ENCODE measurements at regions not wholly inside any gene's neighbourhood (a gene's known extent, or its start where the extent isn't known, plus 50 kb on each side); places are given as distances from the start of the nearest gene placed in this dataset.

- no peak for DNase-seq (ENCODE audit: low spot score)
Observed at GRCh38 chr2:183214680-183215079, 90.4 kb downstream of the NUP35 start.

GRCh38 chr2:183215917-183216316, 91.7 kb downstream of the NUP35 start:
- DNase-seq (ENCODE audit: low spot score), result no peak

GRCh38 chr2:183219888-183220287, 95.6 kb downstream of the NUP35 start:
- DNase-seq (ENCODE audit: low spot score), result no peak

- no peak for DNase-seq (ENCODE audit: low spot score)
Observed at GRCh38 chr2:183222751-183223150, 98.5 kb downstream of the NUP35 start.

GRCh38 chr2:183224948-183225347, 100.7 kb downstream of the NUP35 start:
- DNase-seq (ENCODE audit: low spot score), result no peak

- no peak for DNase-seq (ENCODE audit: low spot score)
Observed at GRCh38 chr2:183227176-183227575, 102.9 kb downstream of the NUP35 start.

DNA sequence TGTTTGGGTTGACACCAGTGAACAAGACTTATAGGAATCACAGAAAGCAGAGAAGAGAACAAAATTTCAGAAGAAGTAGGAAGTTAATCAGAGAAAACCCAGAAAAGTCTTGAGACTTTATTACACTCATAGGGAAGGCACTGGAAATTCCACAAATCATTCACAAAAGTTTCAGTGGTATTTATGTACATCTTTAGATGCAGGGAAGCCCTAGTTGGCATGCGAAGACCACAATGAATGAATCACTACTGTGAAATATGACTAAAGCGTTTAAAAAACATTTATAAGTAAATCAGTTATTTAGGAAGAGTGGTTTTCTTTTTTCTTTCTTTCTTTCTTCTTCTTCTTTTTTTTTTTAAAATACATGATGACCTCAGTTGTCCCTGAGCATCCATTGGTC, 105.1 kb downstream of the NUP35 start:
- DNase-seq (ENCODE audit: low spot score), result no peak

DNA sequence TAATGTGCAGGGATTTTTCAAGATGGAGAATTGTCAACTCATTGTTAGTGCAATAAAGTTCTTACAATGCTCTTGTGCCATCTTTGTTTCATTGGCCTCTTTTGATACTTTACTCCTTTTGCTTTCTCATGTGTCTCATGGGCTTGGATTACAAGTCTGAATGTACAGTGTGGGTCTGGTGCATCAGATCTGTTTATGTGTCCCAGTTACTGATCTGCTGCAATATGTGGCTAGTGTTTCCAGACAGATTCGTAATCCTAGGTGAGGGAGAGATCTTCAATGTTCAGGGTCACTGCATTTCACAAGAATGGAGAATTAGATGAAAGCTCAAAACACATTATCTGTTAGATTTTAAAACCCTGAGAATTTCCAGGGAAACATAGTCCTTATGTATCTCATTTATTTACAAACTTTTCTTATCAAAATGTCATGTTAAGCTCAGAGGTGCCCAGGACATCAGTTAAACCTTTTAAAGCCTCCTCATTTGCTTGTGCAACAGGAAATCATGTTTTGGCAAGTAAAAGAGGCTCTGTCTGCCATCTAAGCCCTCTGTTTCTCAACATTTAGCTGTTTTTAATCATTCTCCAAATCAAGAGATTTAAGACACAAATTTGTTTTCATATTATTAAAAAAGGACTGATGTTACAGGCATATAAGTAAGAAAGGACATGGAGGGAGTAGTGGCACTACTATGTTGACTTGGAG, 108.1 kb downstream of the NUP35 start:
- no peak for DNase-seq (ENCODE audit: low spot score)

GRCh38 chr2:183242937-183243336, 118.7 kb downstream of the NUP35 start:
- DNase-seq (ENCODE audit: low spot score), result no peak

DNA sequence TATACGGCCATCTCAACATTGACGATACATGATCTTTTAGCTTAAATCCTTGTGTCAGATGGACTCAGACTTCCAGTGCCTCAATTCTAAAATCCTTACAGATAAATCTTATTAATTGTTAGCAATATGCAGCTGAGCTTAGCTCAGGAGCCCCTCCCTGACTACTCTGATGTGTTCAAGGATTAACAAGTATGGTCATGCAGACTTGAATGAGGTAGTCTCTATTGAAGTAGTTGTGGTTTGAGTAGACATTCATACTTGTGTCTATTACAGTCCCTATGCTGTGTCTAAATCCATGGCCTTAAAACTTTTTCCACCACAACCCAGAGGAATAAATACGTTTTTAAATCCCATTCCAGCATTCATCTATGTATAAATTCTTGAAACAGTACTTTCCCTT, 119.5 kb downstream of the NUP35 start:
- no peak for DNase-seq (ENCODE audit: low spot score)

GRCh38 chr2:183244300-183244844, 120.1 kb downstream of the NUP35 start:
- DNase-seq (ENCODE audit: low spot score), result no peak

DNA sequence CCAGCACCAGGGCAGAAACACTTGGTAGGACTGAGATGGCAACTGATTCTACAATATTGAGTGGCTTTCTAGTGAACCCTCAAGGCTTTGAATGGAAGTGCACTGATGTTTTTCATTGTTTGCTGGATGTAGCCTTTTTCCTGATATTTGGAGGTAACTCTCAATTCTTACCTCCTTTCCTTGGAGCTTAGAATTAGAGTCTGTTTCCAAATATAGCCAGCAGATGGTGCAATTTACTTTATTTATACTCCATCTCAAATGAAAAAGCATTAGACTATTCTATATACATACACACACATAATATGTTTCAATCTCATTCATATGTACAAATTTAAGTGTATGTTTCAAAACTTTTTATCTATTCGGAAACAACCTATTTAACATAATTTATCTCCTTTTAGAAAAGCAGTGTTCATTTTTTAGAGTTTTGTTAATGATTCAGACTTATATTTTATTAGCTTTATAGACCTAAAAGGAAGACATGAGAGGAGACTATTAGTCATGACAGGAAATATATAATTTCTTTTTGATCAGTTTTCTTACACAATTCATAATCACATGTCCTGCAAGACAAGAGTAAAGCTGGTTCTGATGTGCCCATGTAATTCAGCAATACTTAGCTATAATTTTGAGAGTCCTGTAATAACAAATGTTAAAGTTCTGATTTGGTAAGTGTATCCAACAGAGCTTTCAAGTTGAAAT, 124.8 kb downstream of the NUP35 start:
- DNase-seq (ENCODE audit: low spot score), result no peak

- no peak for DNase-seq (ENCODE audit: low spot score)
Observed at GRCh38 chr2:183250061-183250460, 125.8 kb downstream of the NUP35 start.

DNA sequence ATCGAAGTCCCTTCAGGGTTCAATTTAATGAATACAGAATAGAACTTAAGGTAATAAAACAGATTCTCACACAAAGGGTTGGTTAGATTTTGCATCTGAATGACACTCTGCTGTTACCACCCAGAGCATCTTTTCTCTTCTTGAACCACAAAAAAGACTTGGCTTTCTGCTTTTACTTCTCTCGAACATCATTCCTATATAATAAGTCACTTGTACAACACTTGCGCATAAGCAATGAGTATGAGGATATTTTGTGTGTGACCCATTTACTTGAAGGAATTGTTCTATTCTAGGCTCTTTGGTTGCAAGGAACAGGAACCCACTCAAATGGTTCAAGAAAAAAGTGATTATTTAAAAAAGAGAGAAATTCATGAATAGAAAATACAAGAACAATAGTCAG, 126.2 kb downstream of the NUP35 start:
- DNase-seq (ENCODE audit: low spot score), result no peak

- no peak for DNase-seq (ENCODE audit: low spot score)
Observed at GRCh38 chr2:183253441-183254130, 129.3 kb downstream of the NUP35 start.

- DNase-seq (ENCODE audit: low spot score), result no peak
Observed at GRCh38 chr2:183255411-183255810, 131.2 kb downstream of the NUP35 start.

DNA sequence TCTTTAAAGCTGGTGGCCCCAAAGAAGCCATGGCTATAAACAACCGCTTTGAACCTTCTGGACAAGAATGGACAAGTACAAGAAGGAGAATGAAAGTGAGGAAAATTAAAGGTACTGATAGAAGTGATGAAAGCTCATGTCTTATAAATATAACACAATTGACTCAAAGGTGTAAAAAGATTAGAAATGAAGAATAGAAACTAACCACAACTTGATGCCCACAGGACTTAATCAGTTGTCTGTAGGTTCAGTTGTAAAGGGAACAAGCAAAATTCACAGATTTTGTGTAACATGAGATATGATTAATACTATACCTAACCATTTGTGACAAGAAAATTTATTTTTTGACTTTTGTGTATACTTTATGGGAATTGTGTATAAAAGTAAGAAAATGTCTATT, 135.7 kb downstream of the NUP35 start:
- DNase-seq (ENCODE audit: low spot score), result no peak

GRCh38 chr2:183260527-183260926, 136.3 kb downstream of the NUP35 start:
- no peak for DNase-seq (ENCODE audit: low spot score)

- no peak for DNase-seq (ENCODE audit: low spot score)
Observed at GRCh38 chr2:183264890-183265535, 140.8 kb downstream of the NUP35 start.

GRCh38 chr2:183267148-183267827, 143.0 kb downstream of the NUP35 start:
- DNase-seq (ENCODE audit: low spot score), result no peak

DNA sequence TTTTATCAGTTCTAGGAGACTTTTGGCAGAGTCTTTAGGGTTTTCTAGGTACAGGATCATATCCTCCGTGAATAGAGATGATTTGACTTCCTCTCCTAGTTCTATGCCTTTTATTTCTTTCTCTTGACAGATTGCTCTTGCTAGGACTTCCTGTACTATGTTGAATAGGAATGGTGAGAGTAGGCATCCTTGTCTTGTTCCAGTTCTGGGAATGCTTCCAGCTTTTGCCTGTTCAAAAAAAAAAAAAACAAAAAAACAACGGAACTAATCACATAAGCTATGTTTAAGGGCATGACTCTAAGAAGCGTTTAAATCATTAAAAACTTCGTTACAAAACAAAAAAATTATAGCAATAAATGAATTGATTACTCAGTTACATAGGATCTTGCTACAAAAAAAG, 145.7 kb downstream of the NUP35 start:
- no peak for DNase-seq (ENCODE audit: low spot score)

All from mesenteric fat pad (tissue), 1 donor.